ENCODE measurements at regions not wholly inside any gene's neighbourhood (a gene's known extent, or its start where the extent isn't known, plus 50 kb on each side); places are given as distances from the start of the nearest gene placed in this dataset.

DNA sequence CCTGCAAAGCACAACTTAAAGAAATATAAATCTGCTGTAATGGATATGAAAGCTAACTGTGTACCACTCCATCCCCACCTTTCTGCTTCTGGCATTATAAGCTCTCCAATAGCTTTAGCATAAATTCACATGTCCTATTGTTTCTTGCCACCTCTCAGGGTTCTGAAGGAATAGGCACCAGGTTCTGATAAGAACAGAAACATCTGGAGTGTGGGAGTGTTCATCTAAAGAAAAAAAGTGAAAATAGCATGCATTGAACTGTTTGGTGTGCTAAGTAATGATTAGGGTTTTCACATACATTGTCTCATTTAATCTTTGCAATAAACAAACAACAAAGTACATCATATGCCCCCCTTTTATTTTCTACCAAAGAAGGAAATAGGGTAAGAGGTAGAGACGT is 72.3 kb downstream of the FAM76B start:
- Histone ChIP-seq H3K27me3 (replicated peaks in 2 of 5; ENCODE audit: control insufficient read depth in 4 of 5, insufficient read depth in 5 of 5, low read length in 4 of 5) (no peaks in the 10 kb centered on the region), H3K27ac (ENCODE audit: insufficient read depth in 1 of 2, low read depth in 1 of 2, low read length in 2 of 2, poor library complexity in 1 of 2, severe bottlenecking in 2 of 2) (no peak overlapping the region), H3K4me3 (ENCODE audit: control insufficient read depth in 1 of 7, extremely low read depth in 1 of 7, insufficient read depth in 4 of 7, low read depth in 2 of 7, low read length in 6 of 7) (no peak overlapping the region), H3K36me3 (ENCODE audit: control insufficient read depth in 4 of 4, insufficient read depth in 4 of 4, low read length in 3 of 4) (no peaks in the 10 kb centered on the region), H3K9me3 (ENCODE audit: control extremely low read depth in 1 of 5, control insufficient read depth in 4 of 5, insufficient read depth in 2 of 5, low read depth in 1 of 5, low read length in 4 of 5) (peaks cover 0 to 3% (median 0%) of the 10 kb centered on the region in 5 experiments), H3K4me1 (ENCODE audit: control extremely low read depth in 1 of 4, control insufficient read depth in 4 of 4, insufficient read depth in 4 of 4, low read length in 3 of 4) (peaks cover 12 to 44% (median 34%) of the 10 kb centered on the region in 4 experiments)
- POLR2A ChIA-PET, result no interaction called here
- WGBS (ENCODE audit: insufficient coverage), result no CpG with 5 or more reads among the region's 1 CpG
- CTCF ChIA-PET, result interaction anchor here (1.2 to 1.5 kb wide), 2 partner anchors 11 to 14 kb away, joined by 4 to 6 read pairs; no protein-coding TSS in a partner anchor
- no peak for DNase-seq

DNA sequence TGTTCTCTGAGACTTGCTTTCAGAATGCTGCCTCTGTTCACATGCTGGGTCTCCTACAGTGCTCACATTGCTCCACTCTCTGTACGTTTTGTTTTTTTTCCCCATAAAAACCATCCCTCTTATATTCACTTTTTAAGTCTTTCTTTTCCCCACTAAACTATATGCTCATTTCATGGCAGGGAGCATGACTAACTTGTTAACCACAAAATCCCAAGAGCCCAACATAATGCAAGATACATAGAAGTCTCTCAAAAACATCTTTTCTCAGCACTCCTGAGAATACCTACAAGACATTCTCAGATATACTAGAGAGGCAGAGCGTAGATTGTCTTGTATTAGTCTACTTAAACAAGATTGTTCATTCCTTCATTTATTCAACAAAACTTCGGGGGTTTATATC is 73.3 kb downstream of the FAM76B start:
- H3K4me3 ChIP-seq (ENCODE audit: control insufficient read depth in 1 of 7, extremely low read depth in 1 of 7, insufficient read depth in 4 of 7, low read depth in 2 of 7, low read length in 6 of 7), result no peak overlapping the region
- ChIA-PET CTCF (interaction anchor here (1.0 to 2.9 kb wide), 4 partner anchors 10 to 31 kb away, joined by 3 to 16 read pairs (median 5); no protein-coding TSS in a partner anchor), POLR2A (interaction anchor here (1.7 kb wide), 1 partner anchor 9 kb away, joined by 4 read pairs; no protein-coding TSS in a partner anchor)
- no peaks in the 10 kb centered on the region for H3K36me3 ChIP-seq (ENCODE audit: control insufficient read depth in 4 of 4, insufficient read depth in 4 of 4, low read length in 3 of 4)
- H3K27me3 ChIP-seq (replicated peaks in 2 of 5; ENCODE audit: control insufficient read depth in 4 of 5, insufficient read depth in 5 of 5, low read length in 4 of 5), result no peaks in the 10 kb centered on the region
- peak overlapping the region; percentile 18 to 69 for H3K27ac ChIP-seq (ENCODE audit: insufficient read depth in 1 of 2, low read depth in 1 of 2, low read length in 2 of 2, poor library complexity in 1 of 2, severe bottlenecking in 2 of 2)
- peaks cover 12 to 44% (median 34%) of the 10 kb centered on the region in 4 experiments for H3K4me1 ChIP-seq (ENCODE audit: control extremely low read depth in 1 of 4, control insufficient read depth in 4 of 4, insufficient read depth in 4 of 4, low read length in 3 of 4)
- no peak for DNase-seq
- H3K9me3 ChIP-seq (ENCODE audit: control extremely low read depth in 1 of 5, control insufficient read depth in 4 of 5, insufficient read depth in 2 of 5, low read depth in 1 of 5, low read length in 4 of 5), result peaks cover 0 to 3% (median 0%) of the 10 kb centered on the region in 5 experiments
- WGBS (ENCODE audit: insufficient coverage), result 92% methylated on average over 2 of the region's 3 CpGs

GRCh38 chr11:95715777-95716241 is 73.8 kb downstream of the FAM76B start:
- Histone ChIP-seq H3K27ac (ENCODE audit: insufficient read depth in 1 of 2, low read depth in 1 of 2, low read length in 2 of 2, poor library complexity in 1 of 2, severe bottlenecking in 2 of 2) (peak overlapping the region; percentile 18 to 69), H3K36me3 (ENCODE audit: control insufficient read depth in 4 of 4, insufficient read depth in 4 of 4, low read length in 3 of 4) (no peaks in the 10 kb centered on the region), H3K4me1 (ENCODE audit: control extremely low read depth in 1 of 4, control insufficient read depth in 4 of 4, insufficient read depth in 4 of 4, low read length in 3 of 4) (peaks cover 12 to 44% (median 34%) of the 10 kb centered on the region in 4 experiments), H3K27me3 (replicated peaks in 2 of 5; ENCODE audit: control insufficient read depth in 4 of 5, insufficient read depth in 5 of 5, low read length in 4 of 5) (no peaks in the 10 kb centered on the region), H3K4me3 (ENCODE audit: control insufficient read depth in 1 of 7, extremely low read depth in 1 of 7, insufficient read depth in 4 of 7, low read depth in 2 of 7, low read length in 6 of 7) (peak overlapping the region in 1 of 7 experiments; percentile 12), H3K9me3 (ENCODE audit: control extremely low read depth in 1 of 5, control insufficient read depth in 4 of 5, insufficient read depth in 2 of 5, low read depth in 1 of 5, low read length in 4 of 5) (peaks cover 0 to 3% (median 0%) of the 10 kb centered on the region in 5 experiments)
- ChIA-PET POLR2A (interaction anchor here (1.0 to 1.7 kb wide), 2 partner anchors 10 to 485 kb away, joined by 4 read pairs; partner anchors contain the start of gene SESN3), CTCF (interaction anchor here (0.9 to 2.9 kb wide), 9 partner anchors 10 to 564 kb away, joined by 3 to 16 read pairs (median 4); no protein-coding TSS in a partner anchor)
- 13% methylated on average over 1 of the region's 2 CpGs for WGBS (ENCODE audit: insufficient coverage)
- peak; percentile 80 to 97 (median 95) for DNase-seq

DNA sequence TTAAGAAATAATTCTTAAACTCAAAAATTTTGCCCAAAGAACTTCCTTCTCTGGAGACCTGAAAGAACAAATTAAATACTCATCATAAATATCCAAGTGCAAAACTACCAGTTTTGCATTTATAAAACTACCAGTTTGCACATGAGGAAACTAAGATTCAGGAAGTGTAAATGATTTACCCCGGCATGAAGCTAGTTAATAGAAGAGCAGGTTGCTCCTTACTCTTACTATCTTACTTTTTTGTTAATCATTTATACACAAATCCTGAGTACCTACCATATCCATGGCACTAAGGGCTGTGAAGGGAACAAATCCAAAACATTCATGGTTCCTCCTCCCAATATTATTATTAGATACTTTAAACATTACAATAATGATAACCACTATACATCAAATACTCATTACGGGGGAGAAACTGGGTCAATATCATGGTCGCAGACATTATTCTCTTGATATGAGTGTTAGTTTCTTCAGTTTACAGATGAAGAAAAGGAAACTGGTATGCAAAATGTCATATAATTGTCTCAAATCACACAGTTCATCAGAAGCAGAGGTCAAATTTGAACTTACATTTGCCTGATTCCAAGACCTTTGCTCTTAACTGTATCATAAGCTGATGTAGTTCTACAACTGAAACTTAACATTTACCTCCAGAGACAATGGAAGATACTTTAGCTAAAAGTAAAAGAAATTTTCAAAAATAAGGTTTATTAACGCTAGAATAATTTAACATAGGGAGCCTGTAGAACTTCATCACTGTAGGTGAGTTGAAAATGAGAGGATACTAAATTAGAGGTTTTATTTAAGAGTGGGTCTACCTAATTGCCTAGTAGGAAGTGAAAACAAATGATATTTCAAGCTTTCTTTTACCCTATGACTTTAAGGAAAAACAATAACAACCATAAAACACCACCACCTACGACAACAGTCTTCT is 74.5 kb downstream of the FAM76B start:
- 67% methylated on average over 2 of the region's 5 CpGs for WGBS (ENCODE audit: insufficient coverage)
- peak overlapping the region in 1 of 2 experiments; percentile 69 for H3K27ac ChIP-seq (ENCODE audit: insufficient read depth in 1 of 2, low read depth in 1 of 2, low read length in 2 of 2, poor library complexity in 1 of 2, severe bottlenecking in 2 of 2)
- POLR2A ChIA-PET, result interaction anchor here (1.0 to 1.7 kb wide), 2 partner anchors 10 to 484 kb away, joined by 4 read pairs; partner anchors contain the start of gene SESN3

GRCh38 chr11:95713428-95713827 is 76.2 kb downstream of the FAM76B start:
- no peak for DNase-seq
- Histone ChIP-seq H3K27ac (ENCODE audit: insufficient read depth in 1 of 2, low read depth in 1 of 2, low read length in 2 of 2, poor library complexity in 1 of 2, severe bottlenecking in 2 of 2) (no peak overlapping the region), H3K9me3 (ENCODE audit: control extremely low read depth in 1 of 5, control insufficient read depth in 4 of 5, insufficient read depth in 2 of 5, low read depth in 1 of 5, low read length in 4 of 5) (peaks cover 0 to 3% (median 0%) of the 10 kb centered on the region in 5 experiments), H3K4me1 (ENCODE audit: control extremely low read depth in 1 of 4, control insufficient read depth in 4 of 4, insufficient read depth in 4 of 4, low read length in 3 of 4) (peaks cover 12 to 35% (median 24%) of the 10 kb centered on the region in 4 experiments), H3K36me3 (ENCODE audit: control insufficient read depth in 4 of 4, insufficient read depth in 4 of 4, low read length in 3 of 4) (no peaks in the 10 kb centered on the region), H3K4me3 (ENCODE audit: control insufficient read depth in 1 of 7, extremely low read depth in 1 of 7, insufficient read depth in 4 of 7, low read depth in 2 of 7, low read length in 6 of 7) (no peak overlapping the region), H3K27me3 (replicated peaks in 2 of 5; ENCODE audit: control insufficient read depth in 4 of 5, insufficient read depth in 5 of 5, low read length in 4 of 5) (no peaks in the 10 kb centered on the region)
- ChIA-PET POLR2A (no interaction called here), CTCF (interaction anchor here (1.8 to 12.6 kb wide), 4 partner anchors 7 to 559 kb away, joined by 6 to 234 read pairs (median 12); no protein-coding TSS in a partner anchor)
- 100% methylated on average over 1 of the region's 3 CpGs for WGBS (ENCODE audit: insufficient coverage)

More for the DNA sequence above, 74.5 kb downstream of the FAM76B start:
- Histone ChIP-seq H3K4me3 (ENCODE audit: control insufficient read depth in 1 of 7, extremely low read depth in 1 of 7, insufficient read depth in 4 of 7, low read depth in 2 of 7, low read length in 6 of 7) (peak overlapping the region in 1 of 7 experiments; percentile 12), H3K36me3 (ENCODE audit: control insufficient read depth in 4 of 4, insufficient read depth in 4 of 4, low read length in 3 of 4) (no peaks in the 10 kb centered on the region), H3K9me3 (ENCODE audit: control extremely low read depth in 1 of 5, control insufficient read depth in 4 of 5, insufficient read depth in 2 of 5, low read depth in 1 of 5, low read length in 4 of 5) (peaks cover 0 to 3% (median 0%) of the 10 kb centered on the region in 5 experiments), H3K4me1 (ENCODE audit: control extremely low read depth in 1 of 4, control insufficient read depth in 4 of 4, insufficient read depth in 4 of 4, low read length in 3 of 4) (peaks cover 12 to 39% (median 32%) of the 10 kb centered on the region in 4 experiments), H3K27me3 (replicated peaks in 2 of 5; ENCODE audit: control insufficient read depth in 4 of 5, insufficient read depth in 5 of 5, low read length in 4 of 5) (no peaks in the 10 kb centered on the region)
- CTCF ChIA-PET, result interaction anchor here (0.8 to 2.9 kb wide), 12 partner anchors 9 to 642 kb away, joined by 3 to 16 read pairs (median 4); no protein-coding TSS in a partner anchor
- DNase-seq, result no peak

DNA sequence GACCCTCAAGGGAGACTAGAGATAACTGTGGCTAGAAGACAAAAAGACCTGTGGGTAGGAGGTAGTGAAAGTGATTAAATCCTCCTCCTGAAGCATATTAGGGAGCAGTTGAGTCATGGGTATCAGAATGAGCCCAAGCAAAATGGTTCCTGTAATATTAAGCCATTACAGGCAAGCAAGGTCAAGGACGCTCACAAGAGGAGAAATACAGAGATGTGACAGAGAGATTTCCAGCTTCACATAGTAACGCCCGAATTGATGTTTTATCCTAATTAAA is 77.7 kb downstream of the FAM76B start:
- Histone ChIP-seq H3K9me3 (ENCODE audit: control extremely low read depth in 1 of 5, control insufficient read depth in 4 of 5, insufficient read depth in 2 of 5, low read depth in 1 of 5, low read length in 4 of 5) (no peaks in the 10 kb centered on the region), H3K36me3 (ENCODE audit: control insufficient read depth in 4 of 4, insufficient read depth in 4 of 4, low read length in 3 of 4) (no peaks in the 10 kb centered on the region), H3K4me3 (ENCODE audit: control insufficient read depth in 1 of 7, extremely low read depth in 1 of 7, insufficient read depth in 4 of 7, low read depth in 2 of 7, low read length in 6 of 7) (no peak overlapping the region), H3K4me1 (ENCODE audit: control extremely low read depth in 1 of 4, control insufficient read depth in 4 of 4, insufficient read depth in 4 of 4, low read length in 3 of 4) (peaks cover 10 to 25% (median 21%) of the 10 kb centered on the region in 4 experiments), H3K27me3 (replicated peaks in 2 of 5; ENCODE audit: control insufficient read depth in 4 of 5, insufficient read depth in 5 of 5, low read length in 4 of 5) (no peaks in the 10 kb centered on the region), H3K27ac (ENCODE audit: insufficient read depth in 1 of 2, low read depth in 1 of 2, low read length in 2 of 2, poor library complexity in 1 of 2, severe bottlenecking in 2 of 2) (no peak overlapping the region)
- 100% methylated on average over 1 of the region's 3 CpGs for WGBS (ENCODE audit: insufficient coverage)
- ChIA-PET POLR2A (no interaction called here), CTCF (interaction anchor here (0.9 to 12.6 kb wide), 7 partner anchors 10 to 557 kb away, joined by 3 to 234 read pairs (median 3); no protein-coding TSS in a partner anchor)
- DNase-seq, result no peak
